Ishikawa (cell line): ENCODE measurements at regions not wholly inside any gene's neighbourhood (a gene's known extent, or its start where the extent isn't known, plus 50 kb on each side); places are given as distances from the start of the nearest gene placed in this dataset.

Experiments
- CEBPB ChIP-seq: IDR thresholded peaks from 2 replicates; pipeline ENCODE4 v1.6.1; 2012
- CREB1 ChIP-seq: IDR thresholded peaks from 2 replicates; pipeline ENCODE4 v1.6.1; 2012; ENCODE audit warnings: low read depth
- EP300 ChIP-seq: IDR thresholded peaks from 2 replicates; pipeline ENCODE4 v1.6.1; 2012; ENCODE audit warnings: borderline replicate concordance
- MAX ChIP-seq: IDR thresholded peaks from 2 replicates; pipeline ENCODE4 v1.6.1; 2012
- NFIC ChIP-seq: IDR thresholded peaks from 2 replicates; pipeline ENCODE4 v1.6.1; 2012
- RAD21 ChIP-seq: IDR thresholded peaks from 2 replicates; pipeline ENCODE4 v1.6.1; 2012; ENCODE audit warnings: low read depth
- REST ChIP-seq: IDR thresholded peaks from 2 replicates; pipeline ENCODE4 v1.6.1; 2012; ENCODE audit warnings: low read depth, mild to moderate bottlenecking
- TAF1 ChIP-seq: IDR thresholded peaks from 2 replicates; pipeline ENCODE4 v1.6.1; 2012; ENCODE audit warnings: low read depth, mild to moderate bottlenecking
- TCF12 ChIP-seq: IDR thresholded peaks from 2 replicates; pipeline ENCODE4 v1.6.1; 2012; ENCODE audit warnings: low read depth
- TEAD4 ChIP-seq: IDR thresholded peaks from 2 replicates; pipeline ENCODE4 v1.6.1; 2012
- YY1 ChIP-seq: IDR thresholded peaks from 2 replicates; pipeline ENCODE4 v1.6.1; 2012; ENCODE audit warnings: low read depth
- ZBTB7A ChIP-seq: IDR thresholded peaks from 2 replicates; pipeline ENCODE4 v1.6.1; 2012; ENCODE audit warnings: low read depth

GRCh38 chr3:87792198-87792533 is 266.6 kb downstream of the CGGBP1 start:
- TF ChIP-seq TAF1 (no peak), EP300 (no peak), CEBPB (no peak), MAX (no peak), CREB1 (no peak), REST (no peak), TEAD4 (no peak), ZBTB7A (no peak), NFIC (no peak), RAD21 (no peak), TCF12 (no peak), YY1 (no peak)
